ENCODE measurements at regions not wholly inside any gene's neighbourhood (a gene's known extent, or its start where the extent isn't known, plus 50 kb on each side); places are given as distances from the start of the nearest gene placed in this dataset.

- peaks cover 0 to 4% (median 2%) of the 10 kb centered on the region in 4 donors for H3K9me3 ChIP-seq (ENCODE audit: control insufficient read depth in 4 of 4, low read length in 3 of 4)
- DNase-seq (ENCODE audit: low spot score), result no peak
- no peaks in the 10 kb centered on the region for H3K4me1 ChIP-seq (ENCODE audit: control insufficient read depth in 4 of 4, insufficient read depth in 4 of 4, low read length in 3 of 4)
- H3K27me3 ChIP-seq (ENCODE audit: control insufficient read depth in 4 of 4, insufficient read depth in 4 of 4, low read length in 3 of 4), result no peaks in the 10 kb centered on the region
- H3K27ac ChIP-seq (ENCODE audit: low read depth in 1 of 2, low read length in 2 of 2), result no peak overlapping the region
- H3K4me3 ChIP-seq (ENCODE audit: low read depth in 1 of 3, low read length in 3 of 3), result no peak overlapping the region
- WGBS, result 47% methylated on average over 1 of the region's 1 CpG
- no peak overlapping the region for H3K9ac ChIP-seq (ENCODE audit: low read depth in 1 of 2, low read length in 2 of 2)
- H3K36me3 ChIP-seq (ENCODE audit: control insufficient read depth in 4 of 4, insufficient read depth in 3 of 4, low read depth in 1 of 4, low read length in 3 of 4), result no peaks in the 10 kb centered on the region
- no peak for TF ChIP-seq MAX (IDR thresholded peaks at IDR 0.05)
- TF ChIP-seq EGR1 (IDR thresholded peaks at IDR 0.05; ENCODE audit: low read depth in 2 of 2), result no peak
- no peak for TF ChIP-seq ZBTB33 (IDR thresholded peaks at IDR 0.05)
- no peak for TF ChIP-seq HNF4G (IDR thresholded peaks at IDR 0.05)
- TF ChIP-seq CTCF (IDR thresholded peaks at IDR 0.05; ENCODE audit: low read depth, low read length, missing input control), result no peak
- TF ChIP-seq YY1 (IDR thresholded peaks at IDR 0.05), result no peak
- no peak for TF ChIP-seq REST (IDR thresholded peaks at IDR 0.05)
These were observed 903.6 kb upstream of the AUTS2 start for GRCh38 chr7:68694656-68695055.

GRCh38 chr7:68697796-68698280, 900.4 kb upstream of the AUTS2 start:
- no peak overlapping the region for H3K27ac ChIP-seq (ENCODE audit: low read depth in 1 of 2, low read length in 2 of 2)
- H3K27me3 ChIP-seq (ENCODE audit: control insufficient read depth in 4 of 4, insufficient read depth in 4 of 4, low read length in 3 of 4), result no peaks in the 10 kb centered on the region
- H3K9ac ChIP-seq (ENCODE audit: low read depth in 1 of 2, low read length in 2 of 2), result no peak overlapping the region
- 71% methylated on average over 7 of the region's 7 CpGs for WGBS
- H3K36me3 ChIP-seq (ENCODE audit: control insufficient read depth in 4 of 4, insufficient read depth in 3 of 4, low read depth in 1 of 4, low read length in 3 of 4), result no peaks in the 10 kb centered on the region
- peaks cover 0 to 4% (median 2%) of the 10 kb centered on the region in 4 donors for H3K9me3 ChIP-seq (ENCODE audit: control insufficient read depth in 4 of 4, low read length in 3 of 4)
- no peak for DNase-seq (ENCODE audit: low spot score)
- no peak overlapping the region for H3K4me3 ChIP-seq (ENCODE audit: low read depth in 1 of 3, low read length in 3 of 3)
- TF ChIP-seq FOXA2 (IDR thresholded peaks at IDR 0.05), result no peak
- no peak for TF ChIP-seq EGR1 (IDR thresholded peaks at IDR 0.05; ENCODE audit: low read depth in 2 of 2)
- no peak for TF ChIP-seq NR2F2 (IDR thresholded peaks at IDR 0.05)
- no peak for TF ChIP-seq RAD21 (IDR thresholded peaks at IDR 0.05)
- TF ChIP-seq ATF3 (IDR thresholded peaks at IDR 0.05), result no peak
- TF ChIP-seq HNF4G (IDR thresholded peaks at IDR 0.05), result no peak
- H3K4me1 ChIP-seq (ENCODE audit: control insufficient read depth in 4 of 4, insufficient read depth in 4 of 4, low read length in 3 of 4), result no peaks in the 10 kb centered on the region
